GM12878 (cell line): ENCODE measurements at regions not wholly inside any gene's neighbourhood (a gene's known extent, or its start where the extent isn't known, plus 50 kb on each side); places are given as distances from the start of the nearest gene placed in this dataset.

ENCODE experiments used
- ATAC-seq: fragments of 200-7000 bp; cut with Tn5 transposase; 3 replicates; pipeline ENCODE4 v1.9.1; 2020; ENCODE audit warnings: mild to moderate bottlenecking, moderate library complexity
- BruUV-seq: library from RNA; stranded (reverse); fragments of 400-500 nt; replicated peaks from 2 replicates; lab custom pipeline; 2021; lab: Mats Ljungman, UMichigan
- CTCF ChIA-PET: fragments of 300-600 bp; sonication (Branson Sonifier 250); formaldehyde crosslinking; extraction: SDS; loops from one replicate; lab custom pipeline; 2021; ENCODE audit warnings: inconsistent platforms; lab: Yijun Ruan, JAX
- POLR2A ChIA-PET: fragments of 350-600 bp; formaldehyde crosslinking; extraction: SDS; loops from one replicate; lab custom pipeline; 2021; ENCODE audit warnings: inconsistent platforms; lab: Charles Lee
- RAD21 ChIA-PET: fragments of 300-600 bp; sonication (Branson Sonifier 250); formaldehyde crosslinking; loops from one replicate; lab custom pipeline; 2023; ENCODE audit warnings: antibody characterized with exemption; ENCODE audit not compliant: unreplicated experiment; lab: Charles Lee
- SMC1A ChIA-PET: fragments of 300-600 bp; sonication (Branson Sonifier 250); formaldehyde crosslinking; loops from one replicate; lab custom pipeline; 2023; ENCODE audit not compliant: unreplicated experiment, uncharacterized antibody; lab: Charles Lee
- DNase-seq: peaks from one replicate; pipeline ENCODE4 v3.0.0-alpha.2; 2011; ENCODE audit warnings: low read depth, low spot score
- FAIRE-seq: peaks from 3 replicates; lab custom pipeline; 2011; peaks lifted over from hg19 to GRCh38; lab: Jason Lieb, UNC
- H2AFZ ChIP-seq: 2 replicates; pipeline ENCODE4 v1.6.0; 2011; ENCODE audit warnings: low read depth, low read length, control low read depth; ENCODE audit not compliant: control insufficient read depth
- H3K27ac ChIP-seq: 2 replicates; pipeline ENCODE4 v1.5.1; 2011; ENCODE audit warnings: control low read depth; ENCODE audit not compliant: control insufficient read depth, insufficient read depth
- H3K27me3 ChIP-seq, 2 experiments: replicated peaks in 1 of 2; 2 replicates each; pipeline versions ENCODE4 v1.6.0 to v1.6.1; 2011; ENCODE audit warnings: low read length in 1 of 2; ENCODE audit not compliant: control insufficient read depth in 2 of 2, insufficient read depth in 2 of 2
- H3K36me3 ChIP-seq, 2 experiments: 2 replicates each; pipeline ENCODE4 v1.5.1; 2011; ENCODE audit warnings: low read length in 1 of 2; ENCODE audit not compliant: control insufficient read depth in 2 of 2, insufficient read depth in 2 of 2
- H3K4me1 ChIP-seq: 2 replicates; pipeline ENCODE4 v1.6.1; 2011; ENCODE audit warnings: mild to moderate bottlenecking, low read length, moderate library complexity, mixed read lengths; ENCODE audit not compliant: control insufficient read depth, insufficient read depth
- H3K4me2 ChIP-seq: 2 replicates; pipeline ENCODE4 v1.6.0; 2011; ENCODE audit warnings: control low read depth; ENCODE audit not compliant: control insufficient read depth, insufficient read depth
- H3K4me3 ChIP-seq: fragments of 200-600 bp; sonication (generic); 2 replicates; pipeline ENCODE4 v1.5.1; 2016
- H3K79me2 ChIP-seq: 2 replicates; pipeline ENCODE4 v1.6.0; 2011; ENCODE audit warnings: low read length; ENCODE audit not compliant: control insufficient read depth, insufficient read depth
- H3K9ac ChIP-seq: 2 replicates; pipeline ENCODE4 v1.8.0; 2011; ENCODE audit warnings: low read length, control low read depth, mixed read lengths; ENCODE audit not compliant: control insufficient read depth, insufficient read depth
- H3K9me3 ChIP-seq: replicated peaks from 3 replicates; pipeline ENCODE4 v1.5.1; 2011; ENCODE audit warnings: mild to moderate bottlenecking, low read length; ENCODE audit not compliant: control insufficient read depth, insufficient read depth
- H4K20me1 ChIP-seq: 2 replicates; pipeline ENCODE4 v1.6.0; 2011; ENCODE audit not compliant: control insufficient read depth, insufficient read depth
- BCL11A ChIP-seq: IDR thresholded peaks from 2 replicates; pipeline ENCODE4 v1.6.1; 2011; ENCODE audit warnings: low read depth, low read length
- CBFB ChIP-seq: IDR thresholded peaks from 2 replicates; pipeline ENCODE4 v1.6.1; 2016; ENCODE audit warnings: antibody characterized with exemption, low read depth
- CUX1 ChIP-seq: IDR thresholded peaks from 2 replicates; pipeline ENCODE4 v1.6.1; 2012; ENCODE audit warnings: improper control_type of control experiment, low read depth, low read length; ENCODE audit not compliant: insufficient replicate concordance
- IRF4 ChIP-seq: IDR thresholded peaks from 2 replicates; pipeline ENCODE4 v1.6.1; 2011; ENCODE audit warnings: low read depth, low read length
- NFXL1 ChIP-seq: fragments of 450-650 bp; IDR thresholded peaks from 2 replicates; pipeline ENCODE4 v1.6.1; 2017; ENCODE audit warnings: antibody characterized with exemption, mild to moderate bottlenecking, borderline replicate concordance
- POU2F2 ChIP-seq: IDR thresholded peaks from 3 replicates; pipeline ENCODE4 v1.6.1; 2011; ENCODE audit warnings: low read depth, mild to moderate bottlenecking, low read length, borderline replicate concordance
- RB1 ChIP-seq: fragments of 450-650 bp; formaldehyde crosslinking; IDR thresholded peaks from 2 replicates; pipeline ENCODE4 v1.6.1; 2017; ENCODE audit warnings: mild to moderate bottlenecking, borderline replicate concordance
- RFX5 ChIP-seq: IDR thresholded peaks from 2 replicates; pipeline ENCODE4 v1.6.1; 2011; ENCODE audit warnings: low read depth, low read length, improper control_type of control experiment
- ZNF592 ChIP-seq: fragments of 450-650 bp; IDR thresholded peaks from 2 replicates; pipeline ENCODE4 v1.6.1; 2017; ENCODE audit warnings: mild to moderate bottlenecking, moderate library complexity
- WGBS: methylation state at CpG from one replicate; pipeline ENCODE4 v1.1.6; 2016; ENCODE audit warnings: low lambda C conversion rate; ENCODE audit not compliant: insufficient replicate concordance, insufficient coverage; ENCODE audit errors: missing lambda C conversion rate; 5-methylcytosine and 5-hydroxymethylcytosine counted together
- in situ Hi-C: fragments of 300-500 bp; cut with MboI; formaldehyde crosslinking; loops from 9 replicates; pipeline ENCODE4 v1.14.3; 2018; ENCODE audit warnings: mixed read lengths
- intact Hi-C: fragments of 100-400 bp; cut with micrococcal nuclease; formaldehyde crosslinking; loops from one replicate; pipeline ENCODE4 v1.14.2; 2022; ENCODE audit not compliant: unreplicated experiment

- TF ChIP-seq ZNF592 (no peak), RFX5 (no peak)
Measured at GRCh38 chr1:4362314-4363044, 291.9 kb upstream of the AJAP1 start (continued).

DNA sequence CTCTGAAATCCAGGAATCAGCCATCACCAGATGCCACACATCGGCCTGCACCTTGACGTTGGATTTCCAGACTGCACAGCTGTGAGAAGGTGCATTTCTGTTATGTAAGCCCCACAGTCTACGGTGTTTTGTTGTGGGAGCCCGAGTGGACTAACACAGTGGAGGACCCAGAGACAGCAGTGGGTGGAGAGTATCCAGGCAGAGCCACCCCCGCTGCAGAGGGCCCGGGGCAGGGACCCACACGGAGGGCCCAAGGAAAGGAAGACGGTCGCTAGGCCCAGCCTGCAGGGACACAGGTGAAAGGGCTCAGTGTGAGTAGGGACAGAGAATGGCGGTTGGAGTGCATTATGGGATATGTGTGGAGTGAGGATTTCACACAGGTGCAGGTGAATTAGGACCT lies 288.3 kb upstream of the AJAP1 start:
- in situ Hi-C loops, result no loop called here
- ATAC-seq (no peak), DNase-seq (no peak), FAIRE-seq (no peak)
- no TSS peak for BruUV-seq
- Histone ChIP-seq H3K36me3 (no peaks in the 10 kb centered on the region), H3K4me2 (no peak overlapping the region), H3K4me3 (no peak overlapping the region), H3K79me2 (no peaks in the 10 kb centered on the region), H2AFZ (no peak overlapping the region), H3K27me3 (no peaks in the 10 kb centered on the region), H3K9ac (no peak overlapping the region), H3K9me3 (no peaks in the 10 kb centered on the region), H4K20me1 (no peaks in the 10 kb centered on the region), H3K4me1 (no peaks in the 10 kb centered on the region), H3K27ac (no peak overlapping the region)
- ChIA-PET POLR2A (no interaction called here), RAD21 (no interaction called here), CTCF (no interaction called here), SMC1A (no interaction called here)
- intact Hi-C loops, result no loop called here
- 38% methylated on average over 10 of the region's 10 CpGs for WGBS
- TF ChIP-seq IRF4, result no peak
- no peak for TF ChIP-seq CBFB
- TF ChIP-seq POU2F2, result no peak
- TF ChIP-seq RB1, result no peak
- no peak for TF ChIP-seq BCL11A
- TF ChIP-seq CUX1, result no peak
- TF ChIP-seq NFXL1, result no peak
